Kidney (tissue), 13 donors: ENCODE measurements at regions not wholly inside any gene's neighbourhood (a gene's known extent, or its start where the extent isn't known, plus 50 kb on each side); places are given as distances from the start of the nearest gene placed in this dataset.
"Not testable (repeated sequence)": the region's sequence is repeated elsewhere in the genome, so short reads cannot be mapped to it uniquely, and the experiment has no call there.

Experiments used
- DNase-seq, 5 donors: peaks; one replicate each; pipeline ENCODE4 v3.0.0-alpha.2; 2013 to 2020
- FAIRE-seq: peaks from 2 replicates; lab custom pipeline; 2012; peaks lifted over from hg19 to GRCh38; lab: Jason Lieb, UNC
- H3K27ac ChIP-seq, 2 donors: one replicate each; pipeline ENCODE4 v1.7.0; 2013; ENCODE audit warnings: low read depth in 2 of 2, low read length in 2 of 2, inconsistent platforms in 1 of 2
- H3K27me3 ChIP-seq: one replicate; pipeline ENCODE4 v1.7.1; 2013; ENCODE audit warnings: low read length, inconsistent platforms; ENCODE audit not compliant: control insufficient read depth, insufficient read depth
- H3K36me3 ChIP-seq, 3 donors: one replicate each; pipeline versions ENCODE4 v1.7.0 to v1.7.1; 2013; ENCODE audit warnings: low read length in 3 of 3, control low read depth in 1 of 3, inconsistent platforms in 1 of 3; ENCODE audit not compliant: insufficient read depth in 3 of 3, control insufficient read depth in 2 of 3
- H3K4me1 ChIP-seq, 3 donors: one replicate each; pipeline versions ENCODE4 v1.7.0 to v1.7.1; 2013; ENCODE audit warnings: low read length in 3 of 3, inconsistent platforms in 1 of 3, low read depth in 1 of 3; ENCODE audit not compliant: control insufficient read depth in 2 of 3, insufficient read depth in 2 of 3
- H3K4me3 ChIP-seq, 3 donors: one replicate each; pipeline versions ENCODE4 v1.7.0 to v1.8.1; 2013; ENCODE audit warnings: low read length in 3 of 3, control low read depth in 1 of 3, inconsistent platforms in 1 of 3
- H3K9ac ChIP-seq, 3 donors: one replicate each; pipeline versions ENCODE4 v1.7.0 to v1.7.1; 2013; ENCODE audit warnings: low read length in 3 of 3, control low read depth in 1 of 3, inconsistent platforms in 1 of 3
- H3K9me3 ChIP-seq, 3 donors: one replicate each; pipeline versions ENCODE4 v1.7.0 to v1.7.1; 2013; ENCODE audit warnings: low read length in 3 of 3, control low read depth in 1 of 3, inconsistent platforms in 1 of 3; ENCODE audit not compliant: control insufficient read depth in 2 of 3, insufficient read depth in 1 of 3
- CTCF ChIP-seq: IDR thresholded peaks from 3 replicates; pipeline ENCODE4 v1.5.1; 2012; ENCODE audit warnings: mild to moderate bottlenecking, moderate library complexity, borderline replicate concordance; ENCODE audit not compliant: insufficient read depth; ENCODE audit errors: extremely low read depth
- intact Hi-C: fragments of 100-400 bp; cut with DNase I; formaldehyde crosslinking; loops from one replicate; pipeline ENCODE4 v1.11.1; 2022
- donor health status: control.
- donor health status: control.
- donor health status: control.
- donor health status: control.
- donor health status: control.
- donor health status: DM: yes; HTN: yes; CAD: no.
- donor health status: Normal renal cell carcinoma (clear cell type).

DNA sequence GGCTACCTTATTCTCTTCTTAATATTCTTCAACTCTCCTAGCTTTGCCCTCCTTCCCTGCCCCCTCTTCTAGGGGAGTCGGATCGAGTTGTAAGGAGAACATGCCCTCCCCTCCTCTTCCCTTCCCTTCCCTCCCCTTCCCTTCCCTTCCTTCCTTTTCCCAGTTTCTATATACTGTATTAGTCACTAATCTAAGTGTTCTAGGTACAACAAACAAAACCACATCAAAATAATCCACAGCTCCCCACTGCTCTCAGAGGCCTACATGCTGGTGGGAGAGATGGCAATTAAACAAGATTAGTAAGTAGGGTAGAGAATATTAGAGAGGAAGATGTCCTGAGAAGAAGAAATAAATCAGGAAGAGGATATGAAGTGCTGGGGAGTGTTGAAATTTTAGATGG lies 119.9 kb upstream of the PZP start:
- Histone ChIP-seq H3K27me3 (no peaks in the 10 kb centered on the region), H3K4me1 (no peaks in the 10 kb centered on the region), H3K4me3 (no peak overlapping the region), H3K27ac (no peak overlapping the region), H3K9me3 (no peaks in the 10 kb centered on the region), H3K36me3 (no peaks in the 10 kb centered on the region), H3K9ac (no peak overlapping the region)
- intact Hi-C loops = no loop called here
- FAIRE-seq = no peak
- no peak for DNase-seq
- no peak for TF ChIP-seq CTCF

- H3K4me1 ChIP-seq = no peaks in the 10 kb centered on the region
- no peak overlapping the region for H3K4me3 ChIP-seq
- TF ChIP-seq CTCF = no peak
- H3K9me3 ChIP-seq = no peaks in the 10 kb centered on the region
- no peak overlapping the region for H3K27ac ChIP-seq
- intact Hi-C loops = no loop called here
- no peak for DNase-seq
- no peaks in the 10 kb centered on the region for H3K36me3 ChIP-seq
- no peaks in the 10 kb centered on the region for H3K27me3 ChIP-seq
- H3K9ac ChIP-seq = no peak overlapping the region
- FAIRE-seq = no peak
These were observed 119.1 kb upstream of the PZP start for GRCh38 chr12:9327320-9327719.

GRCh38 chr12:9326849-9327248 lies 118.7 kb upstream of the PZP start:
- H3K4me3 ChIP-seq, intact Hi-C loops, FAIRE-seq, H3K9me3 ChIP-seq, H3K27ac ChIP-seq, H3K27me3 ChIP-seq, H3K9ac ChIP-seq, H3K36me3 ChIP-seq, DNase-seq, H3K4me1 ChIP-seq: not testable (repeated sequence)

DNA sequence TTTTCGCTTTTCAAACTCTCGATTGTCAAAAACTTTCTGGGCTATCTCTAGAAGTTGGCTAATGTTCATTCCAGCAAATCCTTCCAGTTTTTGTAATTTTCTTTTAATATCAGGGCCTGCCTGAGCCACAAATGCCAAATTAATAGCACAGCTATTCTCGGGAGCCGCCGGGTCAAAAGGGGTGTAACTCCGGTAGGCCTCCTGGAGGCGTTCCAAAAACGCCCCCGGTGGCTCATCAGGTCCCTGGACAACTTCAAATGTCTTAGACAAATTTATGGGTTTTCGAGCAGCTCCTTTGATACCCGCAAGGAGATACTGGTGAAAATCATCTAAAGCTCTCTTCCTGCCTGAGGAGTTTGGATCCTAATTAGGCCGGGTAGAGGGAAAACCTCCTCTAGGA lies 117.9 kb upstream of the PZP start:
- intact Hi-C loops = no loop called here
- Histone ChIP-seq H3K9me3 (no peaks in the 10 kb centered on the region), H3K36me3 (no peaks in the 10 kb centered on the region), H3K27me3 (no peaks in the 10 kb centered on the region), H3K4me3 (no peak overlapping the region), H3K27ac (no peak overlapping the region), H3K9ac (no peak overlapping the region), H3K4me1 (no peaks in the 10 kb centered on the region)
- FAIRE-seq = no peak
- no peak for TF ChIP-seq CTCF
- DNase-seq = no peak
